GM10248 (cell line): ENCODE measurements at regions not wholly inside any gene's neighbourhood (a gene's known extent, or its start where the extent isn't known, plus 50 kb on each side); places are given as distances from the start of the nearest gene placed in this dataset.

Source experiments
- CTCF ChIA-PET: fragments of 300-600 bp; sonication (Branson Sonifier 250); formaldehyde crosslinking; extraction: SDS; loops from one replicate; lab custom pipeline; 2021; ENCODE audit warnings: antibody characterized with exemption; lab: Yijun Ruan, JAX
- POLR2A ChIA-PET: fragments of 350-650 bp; sonication (Branson Sonifier 250); formaldehyde crosslinking; extraction: SDS; loops from one replicate; lab custom pipeline; 2020; ENCODE audit warnings: antibody characterized with exemption; lab: Yijun Ruan, JAX
- DNase-seq: peaks from one replicate; pipeline ENCODE4 v3.0.0; 2012; ENCODE audit errors: extremely low spot score
- CTCF ChIP-seq: IDR thresholded peaks from 2 replicates; pipeline ENCODE4 v1.5.1; 2012; ENCODE audit warnings: mild to moderate bottlenecking, low read depth; ENCODE audit errors: extremely low read depth, missing control alignments, control extremely low read depth

- no peak for TF ChIP-seq CTCF
- POLR2A ChIA-PET, result no interaction called here
- DNase-seq, result no peak
- CTCF ChIA-PET, result no interaction called here
Observed at GRCh38 chr9:108347463-108348188, 508.2 kb downstream of the ACTL7B start.

GRCh38 chr9:108345826-108346225 is 510.0 kb downstream of the ACTL7B start:
- ChIA-PET CTCF (interaction anchor here (1.9 kb wide), 1 partner anchor 9 kb away, joined by 4 read pairs; no protein-coding TSS in a partner anchor), POLR2A (no interaction called here)
- TF ChIP-seq CTCF, result no peak
- DNase-seq, result no peak

GRCh38 chr9:108339251-108339650 is 516.5 kb downstream of the ACTL7B start:
- ChIA-PET CTCF (no interaction called here), POLR2A (no interaction called here)
- TF ChIP-seq CTCF, result no peak
- DNase-seq, result no peak

GRCh38 chr9:108336575-108336974 is 519.2 kb downstream of the ACTL7B start:
- no peak for TF ChIP-seq CTCF
- DNase-seq, result no peak
- ChIA-PET CTCF (no interaction called here), POLR2A (no interaction called here)

GRCh38 chr9:108333530-108333983 is 522.2 kb downstream of the ACTL7B start:
- no peak for DNase-seq
- ChIA-PET POLR2A (no interaction called here), CTCF (interaction anchor here (1.0 to 1.2 kb wide), 2 partner anchors 13 to 22 kb away, joined by 3 to 4 read pairs; no protein-coding TSS in a partner anchor)
- no peak for TF ChIP-seq CTCF

GRCh38 chr9:108331596-108331995 is 524.2 kb downstream of the ACTL7B start:
- CTCF ChIA-PET, result no interaction called here
- POLR2A ChIA-PET, result no interaction called here
- DNase-seq, result no peak
- no peak for TF ChIP-seq CTCF
